ENCODE measurements at regions not wholly inside any gene's neighbourhood (a gene's known extent, or its start where the extent isn't known, plus 50 kb on each side); places are given as distances from the start of the nearest gene placed in this dataset.

DNA sequence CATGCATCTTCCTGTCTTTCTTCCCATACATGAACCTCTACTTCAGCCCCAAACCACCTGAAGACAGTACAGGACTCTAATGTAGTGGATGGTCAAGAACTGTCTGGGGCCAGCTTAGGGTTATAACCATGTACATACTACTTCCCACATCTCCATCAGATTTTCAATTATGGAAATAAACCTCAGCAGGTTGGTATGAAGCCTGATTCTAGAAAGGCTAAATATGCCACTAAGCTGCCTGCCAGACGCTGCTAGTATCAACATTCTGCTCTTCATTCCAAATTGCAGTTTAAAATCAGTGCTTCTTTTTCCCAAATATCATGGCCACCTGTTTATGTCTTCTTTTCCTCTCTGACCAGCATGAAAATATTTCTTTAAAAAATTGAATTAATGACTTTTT is 99.2 kb upstream of the ID4 start (continued):
- TF ChIP-seq, protein P1, sequence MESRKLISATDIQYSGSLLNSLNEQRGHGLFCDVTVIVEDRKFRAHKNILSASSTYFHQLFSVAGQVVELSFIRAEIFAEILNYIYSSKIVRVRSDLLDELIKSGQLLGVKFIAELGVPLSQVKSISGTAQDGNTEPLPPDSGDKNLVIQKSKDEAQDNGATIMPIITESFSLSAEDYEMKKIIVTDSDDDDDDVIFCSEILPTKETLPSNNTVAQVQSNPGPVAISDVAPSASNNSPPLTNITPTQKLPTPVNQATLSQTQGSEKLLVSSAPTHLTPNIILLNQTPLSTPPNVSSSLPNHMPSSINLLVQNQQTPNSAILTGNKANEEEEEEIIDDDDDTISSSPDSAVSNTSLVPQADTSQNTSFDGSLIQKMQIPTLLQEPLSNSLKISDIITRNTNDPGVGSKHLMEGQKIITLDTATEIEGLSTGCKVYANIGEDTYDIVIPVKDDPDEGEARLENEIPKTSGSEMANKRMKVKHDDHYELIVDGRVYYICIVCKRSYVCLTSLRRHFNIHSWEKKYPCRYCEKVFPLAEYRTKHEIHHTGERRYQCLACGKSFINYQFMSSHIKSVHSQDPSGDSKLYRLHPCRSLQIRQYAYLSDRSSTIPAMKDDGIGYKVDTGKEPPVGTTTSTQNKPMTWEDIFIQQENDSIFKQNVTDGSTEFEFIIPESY (IDR thresholded peaks at IDR 0.05; ENCODE audit: borderline replicate concordance, low read depth), result no peak
- TF ChIP-seq SIN3A (IDR thresholded peaks at IDR 0.05; ENCODE audit: borderline replicate concordance, low read depth, low read length) (no peak), TCF12 (IDR thresholded peaks at IDR 0.05) (no peak)
- TF ChIP-seq, protein P2, sequence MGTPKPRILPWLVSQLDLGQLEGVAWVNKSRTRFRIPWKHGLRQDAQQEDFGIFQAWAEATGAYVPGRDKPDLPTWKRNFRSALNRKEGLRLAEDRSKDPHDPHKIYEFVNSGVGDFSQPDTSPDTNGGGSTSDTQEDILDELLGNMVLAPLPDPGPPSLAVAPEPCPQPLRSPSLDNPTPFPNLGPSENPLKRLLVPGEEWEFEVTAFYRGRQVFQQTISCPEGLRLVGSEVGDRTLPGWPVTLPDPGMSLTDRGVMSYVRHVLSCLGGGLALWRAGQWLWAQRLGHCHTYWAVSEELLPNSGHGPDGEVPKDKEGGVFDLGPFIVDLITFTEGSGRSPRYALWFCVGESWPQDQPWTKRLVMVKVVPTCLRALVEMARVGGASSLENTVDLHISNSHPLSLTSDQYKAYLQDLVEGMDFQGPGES (IDR thresholded peaks at IDR 0.05; ENCODE audit: low read depth, low read length), result no peak

DNA sequence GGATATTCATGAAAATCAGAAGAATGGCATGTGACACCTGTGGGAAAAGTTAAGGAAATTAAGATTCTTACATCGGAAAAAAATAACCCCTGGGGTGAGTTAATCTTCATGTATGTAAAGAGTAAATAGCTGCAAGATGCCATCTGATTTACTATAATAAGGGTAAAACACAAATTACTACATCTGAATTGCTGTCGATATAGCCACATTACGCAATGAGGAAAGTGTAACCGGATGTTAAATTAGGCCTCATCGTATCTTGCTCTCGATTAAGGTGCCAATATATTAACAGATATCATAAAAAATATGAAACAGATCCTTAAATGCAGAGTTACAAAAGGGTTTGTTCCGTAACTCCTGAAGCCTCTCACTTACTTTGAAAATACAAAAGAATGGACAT is 87.4 kb upstream of the ID4 start:
- H3K9ac ChIP-seq, result no peak overlapping the region
- DNase-seq, result no peak
- no peaks in the 10 kb centered on the region for H3K79me2 ChIP-seq (ENCODE audit: insufficient read depth)
- H3K4me3 ChIP-seq (ENCODE audit: low read depth in 2 of 2, low read length in 1 of 2), result no peak overlapping the region
- ChIA-PET CTCF (interaction anchor here (1.0 kb wide), 1 partner anchor 12 kb away, joined by 3 read pairs; no protein-coding TSS in a partner anchor), POLR2A (no interaction called here)
- WGBS (ENCODE audit: low lambda C conversion rate), result 63% methylated on average over 7 of the region's 7 CpGs
- no peaks in the 10 kb centered on the region for H3K9me3 ChIP-seq
- H3K9me2 ChIP-seq, result no peaks in the 10 kb centered on the region
- H3K4me2 ChIP-seq, result no peak overlapping the region
- peaks cover 3% of the 10 kb centered on the region for H3F3A ChIP-seq (replicated peaks; ENCODE audit: insufficient read depth)
- no peak overlapping the region for H3K27ac ChIP-seq (ENCODE audit: low read depth in 2 of 2, low read length in 1 of 2)
- no peak overlapping the region for H2AFZ ChIP-seq (ENCODE audit: low read depth)
- H4K20me1 ChIP-seq (ENCODE audit: insufficient read depth), result no peaks in the 10 kb centered on the region
- H3K27me3 ChIP-seq (ENCODE audit: insufficient read depth), result no peaks in the 10 kb centered on the region
- no peaks in the 10 kb centered on the region for H3K4me1 ChIP-seq (ENCODE audit: control insufficient read depth in 1 of 2, insufficient read depth in 2 of 2, low read depth in 1 of 2, low read length in 1 of 2)
- no peaks in the 10 kb centered on the region for H3K36me3 ChIP-seq (replicated peaks in 1 of 2; ENCODE audit: control insufficient read depth in 1 of 2, insufficient read depth in 2 of 2, low read length in 1 of 2)
- TF ChIP-seq JUND (IDR thresholded peaks at IDR 0.05), result no peak
- TF ChIP-seq, protein P3, sequence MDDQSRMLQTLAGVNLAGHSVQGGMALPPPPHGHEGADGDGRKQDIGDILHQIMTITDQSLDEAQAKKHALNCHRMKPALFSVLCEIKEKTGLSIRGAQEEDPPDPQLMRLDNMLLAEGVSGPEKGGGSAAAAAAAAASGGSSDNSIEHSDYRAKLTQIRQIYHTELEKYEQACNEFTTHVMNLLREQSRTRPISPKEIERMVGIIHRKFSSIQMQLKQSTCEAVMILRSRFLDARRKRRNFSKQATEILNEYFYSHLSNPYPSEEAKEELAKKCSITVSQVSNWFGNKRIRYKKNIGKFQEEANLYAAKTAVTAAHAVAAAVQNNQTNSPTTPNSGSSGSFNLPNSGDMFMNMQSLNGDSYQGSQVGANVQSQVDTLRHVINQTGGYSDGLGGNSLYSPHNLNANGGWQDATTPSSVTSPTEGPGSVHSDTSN (IDR thresholded peaks at IDR 0.05), result no peak
- TF ChIP-seq ELF1 (IDR thresholded peaks at IDR 0.05), result no peak
- TF ChIP-seq, protein P4, sequence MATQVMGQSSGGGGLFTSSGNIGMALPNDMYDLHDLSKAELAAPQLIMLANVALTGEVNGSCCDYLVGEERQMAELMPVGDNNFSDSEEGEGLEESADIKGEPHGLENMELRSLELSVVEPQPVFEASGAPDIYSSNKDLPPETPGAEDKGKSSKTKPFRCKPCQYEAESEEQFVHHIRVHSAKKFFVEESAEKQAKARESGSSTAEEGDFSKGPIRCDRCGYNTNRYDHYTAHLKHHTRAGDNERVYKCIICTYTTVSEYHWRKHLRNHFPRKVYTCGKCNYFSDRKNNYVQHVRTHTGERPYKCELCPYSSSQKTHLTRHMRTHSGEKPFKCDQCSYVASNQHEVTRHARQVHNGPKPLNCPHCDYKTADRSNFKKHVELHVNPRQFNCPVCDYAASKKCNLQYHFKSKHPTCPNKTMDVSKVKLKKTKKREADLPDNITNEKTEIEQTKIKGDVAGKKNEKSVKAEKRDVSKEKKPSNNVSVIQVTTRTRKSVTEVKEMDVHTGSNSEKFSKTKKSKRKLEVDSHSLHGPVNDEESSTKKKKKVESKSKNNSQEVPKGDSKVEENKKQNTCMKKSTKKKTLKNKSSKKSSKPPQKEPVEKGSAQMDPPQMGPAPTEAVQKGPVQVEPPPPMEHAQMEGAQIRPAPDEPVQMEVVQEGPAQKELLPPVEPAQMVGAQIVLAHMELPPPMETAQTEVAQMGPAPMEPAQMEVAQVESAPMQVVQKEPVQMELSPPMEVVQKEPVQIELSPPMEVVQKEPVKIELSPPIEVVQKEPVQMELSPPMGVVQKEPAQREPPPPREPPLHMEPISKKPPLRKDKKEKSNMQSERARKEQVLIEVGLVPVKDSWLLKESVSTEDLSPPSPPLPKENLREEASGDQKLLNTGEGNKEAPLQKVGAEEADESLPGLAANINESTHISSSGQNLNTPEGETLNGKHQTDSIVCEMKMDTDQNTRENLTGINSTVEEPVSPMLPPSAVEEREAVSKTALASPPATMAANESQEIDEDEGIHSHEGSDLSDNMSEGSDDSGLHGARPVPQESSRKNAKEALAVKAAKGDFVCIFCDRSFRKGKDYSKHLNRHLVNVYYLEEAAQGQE (IDR thresholded peaks at IDR 0.05; ENCODE audit: low read depth, low read length), result no peak
- TF ChIP-seq EP300 (IDR thresholded peaks at IDR 0.05; ENCODE audit: borderline replicate concordance in 1 of 2, low read depth in 1 of 2, low read length in 1 of 2), result no peak
- no peak for TF ChIP-seq MEF2A (IDR thresholded peaks at IDR 0.05; ENCODE audit: borderline replicate concordance, low read depth)
- no peak for TF ChIP-seq YY1 (IDR thresholded peaks at IDR 0.05; ENCODE audit: low read depth)
- TF ChIP-seq FOXJ3 (CRISPR knock-in tag; IDR thresholded peaks at IDR 0.05), result no peak
- TF ChIP-seq, protein P5, sequence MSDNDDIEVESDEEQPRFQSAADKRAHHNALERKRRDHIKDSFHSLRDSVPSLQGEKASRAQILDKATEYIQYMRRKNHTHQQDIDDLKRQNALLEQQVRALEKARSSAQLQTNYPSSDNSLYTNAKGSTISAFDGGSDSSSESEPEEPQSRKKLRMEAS (IDR thresholded peaks at IDR 0.05; ENCODE audit: low read depth), result no peak
- no peak for TF ChIP-seq EZH2phosphoT487 (IDR thresholded peaks at IDR 0.05; ENCODE audit: borderline replicate concordance, low read depth)
- no peak for TF ChIP-seq CHD2 (IDR thresholded peaks at IDR 0.05; ENCODE audit: low read length, partially characterized antibody)
- TF ChIP-seq RAD21 (IDR thresholded peaks at IDR 0.05; ENCODE audit: low read length), result no peak
- TF ChIP-seq, protein P6, sequence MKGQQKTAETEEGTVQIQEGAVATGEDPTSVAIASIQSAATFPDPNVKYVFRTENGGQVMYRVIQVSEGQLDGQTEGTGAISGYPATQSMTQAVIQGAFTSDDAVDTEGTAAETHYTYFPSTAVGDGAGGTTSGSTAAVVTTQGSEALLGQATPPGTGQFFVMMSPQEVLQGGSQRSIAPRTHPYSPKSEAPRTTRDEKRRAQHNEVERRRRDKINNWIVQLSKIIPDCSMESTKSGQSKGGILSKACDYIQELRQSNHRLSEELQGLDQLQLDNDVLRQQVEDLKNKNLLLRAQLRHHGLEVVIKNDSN (IDR thresholded peaks at IDR 0.05; ENCODE audit: borderline replicate concordance, low read depth), result no peak
- TF ChIP-seq TCF12 (IDR thresholded peaks at IDR 0.05), result no peak
- no peak for TF ChIP-seq TEAD4 (IDR thresholded peaks at IDR 0.05; ENCODE audit: borderline replicate concordance, insufficient read depth)
- TF ChIP-seq, protein P1 (IDR thresholded peaks at IDR 0.05; ENCODE audit: borderline replicate concordance, low read depth), result no peak
- TF ChIP-seq TAF1 (IDR thresholded peaks at IDR 0.05; ENCODE audit: borderline replicate concordance, low read depth, low read length), result no peak
- TF ChIP-seq RCOR1 (IDR thresholded peaks at IDR 0.05; ENCODE audit: low read length), result no peak
